Gastrocnemius medialis (tissue), 4 donors: ENCODE measurements at regions not wholly inside any gene's neighbourhood (a gene's known extent, or its start where the extent isn't known, plus 50 kb on each side); places are given as distances from the start of the nearest gene placed in this dataset.

Experiments
- POLR2A ChIP-seq, 2 donors: fragments of 450-650 bp; IDR thresholded peaks; one replicate each; pipeline ENCODE4 v1.6.1; 2017; ENCODE audit warnings: antibody characterized with exemption in 2 of 2, mild to moderate bottlenecking in 2 of 2, moderate library complexity in 2 of 2
- TF ChIP-seq, protein P1 (sequence below), 5 experiments: fragments of 450-650 bp in 3 of 5; fragments of 200-600 bp in 2 of 5; sonication (generic) in 2 of 5; IDR thresholded peaks in 4 of 5; conservative IDR thresholded peaks in 1 of 5; 1 replicate in 4 of 5; 2 replicates in 1 of 5; pipeline ENCODE4 v1.5.1; 2016 to 2019; ENCODE audit warnings: antibody characterized with exemption in 5 of 5, mild to moderate bottlenecking in 3 of 5, moderate library complexity in 3 of 5

DNA sequence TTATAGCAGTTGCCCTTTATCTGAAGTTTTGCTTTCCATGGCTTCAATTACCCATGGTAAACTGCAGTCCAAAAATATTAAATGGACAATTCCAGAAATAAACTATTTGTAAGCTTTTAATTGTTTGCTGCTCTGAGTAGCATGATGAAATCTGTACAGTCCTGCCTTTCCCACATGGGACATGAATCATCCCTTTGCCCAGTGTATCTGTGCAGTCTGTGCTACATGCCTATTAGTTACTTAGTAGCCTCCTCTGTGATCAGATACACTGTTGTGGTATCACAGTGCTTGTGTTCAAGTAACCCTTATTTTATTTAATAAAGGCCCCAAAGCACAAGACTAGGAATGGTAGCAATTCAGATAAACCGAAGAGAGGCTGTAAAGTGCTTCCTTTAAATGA is 810.6 kb upstream of the PIK3C3 start:
- TF ChIP-seq, protein P1, sequence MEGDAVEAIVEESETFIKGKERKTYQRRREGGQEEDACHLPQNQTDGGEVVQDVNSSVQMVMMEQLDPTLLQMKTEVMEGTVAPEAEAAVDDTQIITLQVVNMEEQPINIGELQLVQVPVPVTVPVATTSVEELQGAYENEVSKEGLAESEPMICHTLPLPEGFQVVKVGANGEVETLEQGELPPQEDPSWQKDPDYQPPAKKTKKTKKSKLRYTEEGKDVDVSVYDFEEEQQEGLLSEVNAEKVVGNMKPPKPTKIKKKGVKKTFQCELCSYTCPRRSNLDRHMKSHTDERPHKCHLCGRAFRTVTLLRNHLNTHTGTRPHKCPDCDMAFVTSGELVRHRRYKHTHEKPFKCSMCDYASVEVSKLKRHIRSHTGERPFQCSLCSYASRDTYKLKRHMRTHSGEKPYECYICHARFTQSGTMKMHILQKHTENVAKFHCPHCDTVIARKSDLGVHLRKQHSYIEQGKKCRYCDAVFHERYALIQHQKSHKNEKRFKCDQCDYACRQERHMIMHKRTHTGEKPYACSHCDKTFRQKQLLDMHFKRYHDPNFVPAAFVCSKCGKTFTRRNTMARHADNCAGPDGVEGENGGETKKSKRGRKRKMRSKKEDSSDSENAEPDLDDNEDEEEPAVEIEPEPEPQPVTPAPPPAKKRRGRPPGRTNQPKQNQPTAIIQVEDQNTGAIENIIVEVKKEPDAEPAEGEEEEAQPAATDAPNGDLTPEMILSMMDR (IDR thresholded peaks at IDR 0.05 in 4 of 5, conservative IDR thresholded peaks at IDR 0.05 in 1 of 5) = no peak
- TF ChIP-seq POLR2A (IDR thresholded peaks at IDR 0.05) = no peak
